IPS DF 4.7 (cell line): ENCODE measurements at regions not wholly inside any gene's neighbourhood (a gene's known extent, or its start where the extent isn't known, plus 50 kb on each side); places are given as distances from the start of the nearest gene placed in this dataset.

ENCODE experiments used
- DNase-seq: peaks from one replicate; pipeline ENCODE4 v3.0.0-alpha.2; 2013; ENCODE audit warnings: low spot score; ENCODE audit errors: extremely low read depth

DNA sequence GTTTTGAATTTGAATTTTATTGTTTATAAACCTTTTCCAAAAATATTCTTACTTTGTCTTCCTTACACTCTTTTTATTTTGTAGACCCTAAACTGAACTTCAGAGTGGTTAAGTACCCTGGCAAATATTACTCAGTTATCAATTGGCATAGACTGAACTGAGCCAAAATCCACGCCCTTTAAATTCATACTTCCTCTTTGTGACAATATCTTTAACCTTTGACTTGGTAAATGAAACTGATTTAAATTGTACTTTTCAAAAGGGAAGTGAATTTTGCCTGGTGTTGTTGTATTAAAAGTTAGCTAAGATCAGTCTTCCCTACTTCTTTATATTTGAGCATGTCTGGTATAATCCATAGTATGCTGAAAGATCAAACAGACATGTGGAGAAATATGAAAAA is 184.3 kb upstream of the USP15 start:
- no peak for DNase-seq

DNA sequence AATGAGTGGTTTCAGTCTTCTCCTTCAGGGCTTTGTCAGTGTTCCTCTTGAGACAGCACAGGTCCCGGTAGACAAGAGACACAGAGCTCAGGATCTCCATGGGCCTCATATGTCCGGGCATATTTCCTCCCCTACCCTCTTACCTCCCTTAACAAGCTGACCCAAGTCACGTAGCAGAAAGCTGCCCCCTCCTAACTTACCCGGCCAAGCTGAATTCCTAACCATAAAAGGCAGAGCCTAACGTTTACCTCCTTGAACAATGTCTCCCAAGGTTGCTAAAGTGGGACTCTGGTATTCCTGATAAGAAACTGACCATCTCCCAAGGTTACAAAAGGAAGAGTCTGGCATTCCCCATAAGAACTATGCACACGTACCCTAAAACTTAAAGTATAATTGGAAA is 182.2 kb upstream of the USP15 start:
- no peak for DNase-seq

DNA sequence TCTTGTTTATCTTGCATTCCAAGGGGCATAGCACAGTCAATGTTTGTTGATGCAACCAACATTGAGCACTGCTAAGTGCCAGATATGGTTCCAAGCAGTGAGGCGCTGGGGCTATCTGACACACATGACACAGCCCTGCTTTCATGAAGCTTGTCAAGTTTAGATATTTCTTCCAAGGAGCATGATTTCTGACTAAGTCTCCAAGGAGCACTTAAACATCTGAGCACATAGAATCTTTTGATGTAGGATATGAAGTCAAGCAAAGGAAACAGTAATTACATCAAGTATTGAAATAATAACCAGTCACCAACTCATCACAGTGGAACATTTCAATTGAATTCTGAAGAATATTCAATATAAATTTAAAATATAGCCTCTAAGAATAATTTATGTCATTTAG is 177.8 kb upstream of the USP15 start:
- no peak for DNase-seq

- DNase-seq = no peak
Observed at GRCh38 chr12:62098132-62098531, 162.1 kb upstream of the USP15 start.

- no peak for DNase-seq
Observed at GRCh38 chr12:62103748-62104147, 156.5 kb upstream of the USP15 start.

DNA sequence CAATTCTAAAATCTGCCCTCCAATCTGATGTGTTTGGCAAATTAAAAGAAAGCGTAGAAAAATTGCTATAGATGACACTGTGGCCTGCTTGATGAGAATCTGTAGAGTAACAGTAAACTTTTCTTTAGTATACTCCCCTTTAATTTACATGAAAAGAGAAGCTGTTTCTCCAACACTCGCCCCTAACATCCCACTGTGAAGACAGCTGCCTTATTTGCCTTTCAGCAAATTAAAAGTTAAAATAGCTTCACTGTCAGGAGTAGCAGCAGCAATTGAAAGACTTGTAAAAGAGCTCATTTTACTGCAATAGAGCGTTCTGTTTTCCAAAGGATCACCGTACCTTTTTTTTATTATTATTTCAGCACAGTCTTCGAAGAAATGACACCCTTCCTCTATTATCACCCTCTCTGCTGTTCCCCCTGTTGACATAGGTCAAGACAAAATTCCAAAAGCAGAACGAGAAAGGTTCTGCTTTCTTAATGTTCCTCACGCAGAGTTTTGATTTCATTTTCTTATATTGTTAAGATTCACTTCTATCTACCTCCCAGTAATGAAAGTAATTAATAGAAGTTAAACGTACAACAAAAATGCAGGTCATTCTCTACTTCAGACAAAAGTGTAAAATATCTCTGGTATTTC is 153.5 kb upstream of the USP15 start:
- no peak for DNase-seq

DNA sequence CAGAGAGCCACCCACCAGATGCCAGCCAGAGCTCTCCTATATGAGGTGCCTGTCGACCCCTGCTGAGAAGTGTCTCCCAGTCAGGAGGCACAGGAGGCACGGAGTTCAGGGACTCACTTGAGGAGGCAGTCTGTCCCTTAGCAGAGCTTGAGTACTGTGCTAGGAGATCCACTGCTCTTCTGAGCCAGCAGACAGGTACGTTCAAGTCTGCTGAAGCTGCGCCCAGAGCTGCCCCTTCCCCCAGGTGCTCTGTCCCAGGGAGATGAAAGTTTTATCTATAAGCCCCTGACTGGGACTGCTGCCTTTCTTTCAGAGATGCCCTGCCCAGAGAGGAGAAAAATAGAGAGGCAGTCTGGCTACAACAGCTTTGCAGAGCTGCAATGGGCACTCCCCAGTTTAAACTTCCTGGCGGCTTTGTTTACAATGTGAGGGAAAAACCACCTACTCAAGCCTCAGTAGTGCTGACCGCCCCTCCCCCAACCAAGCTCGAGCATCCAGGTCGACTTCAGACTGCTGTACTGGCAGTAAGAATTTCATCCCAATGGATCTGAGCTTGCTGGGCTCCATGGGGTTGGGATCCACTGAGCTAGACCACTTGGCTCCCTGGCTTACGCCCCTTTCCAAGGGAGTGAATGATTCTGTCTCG is 146.7 kb upstream of the USP15 start:
- no peak for DNase-seq

GRCh38 chr12:62116986-62117385 is 143.2 kb upstream of the USP15 start:
- no peak for DNase-seq

DNA sequence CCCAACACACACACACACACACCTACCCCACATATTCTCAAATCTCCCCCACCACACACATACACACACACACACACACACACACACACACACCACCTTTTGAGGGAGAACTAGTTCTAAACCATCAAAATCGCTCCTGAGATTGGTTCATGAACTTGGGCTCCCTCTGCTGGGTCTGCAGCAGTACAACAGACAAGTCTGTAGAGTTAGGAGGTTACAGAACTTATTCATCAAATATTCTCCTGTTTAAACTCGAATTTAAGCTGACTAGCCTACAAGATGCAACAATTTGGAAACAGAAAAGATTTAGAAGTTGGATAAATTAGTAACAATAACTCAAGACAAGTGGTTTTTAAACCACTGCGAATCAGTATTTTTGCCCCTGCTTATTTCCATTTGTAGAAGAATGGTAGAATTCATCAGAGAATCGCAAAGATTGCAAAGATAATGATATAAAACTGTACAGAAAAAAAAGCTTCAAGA is 136.4 kb upstream of the USP15 start:
- DNase-seq = no peak

- no peak for DNase-seq
Observed at GRCh38 chr12:62127516-62127915, 132.7 kb upstream of the USP15 start.

GRCh38 chr12:62128175-62128975 is 131.8 kb upstream of the USP15 start:
- no peak for DNase-seq

DNA sequence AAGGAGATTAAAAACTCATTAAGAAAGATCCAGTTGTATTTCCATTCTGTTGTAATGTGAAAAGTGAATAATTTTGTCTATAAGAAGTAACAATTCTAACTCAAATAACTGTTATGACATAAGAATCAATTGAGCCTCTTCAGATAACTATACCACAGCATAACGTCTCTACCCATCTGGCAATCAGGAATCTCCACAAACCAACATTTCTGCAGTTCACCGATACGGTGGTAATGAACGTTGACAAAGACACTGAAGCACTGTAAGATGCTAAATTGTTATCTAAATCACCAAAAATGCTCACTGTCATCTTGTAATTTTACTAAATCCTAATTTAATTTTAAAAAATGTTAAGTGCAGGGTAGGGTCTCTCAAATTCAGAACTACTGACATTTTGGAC is 130.9 kb upstream of the USP15 start:
- no peak for DNase-seq

DNA sequence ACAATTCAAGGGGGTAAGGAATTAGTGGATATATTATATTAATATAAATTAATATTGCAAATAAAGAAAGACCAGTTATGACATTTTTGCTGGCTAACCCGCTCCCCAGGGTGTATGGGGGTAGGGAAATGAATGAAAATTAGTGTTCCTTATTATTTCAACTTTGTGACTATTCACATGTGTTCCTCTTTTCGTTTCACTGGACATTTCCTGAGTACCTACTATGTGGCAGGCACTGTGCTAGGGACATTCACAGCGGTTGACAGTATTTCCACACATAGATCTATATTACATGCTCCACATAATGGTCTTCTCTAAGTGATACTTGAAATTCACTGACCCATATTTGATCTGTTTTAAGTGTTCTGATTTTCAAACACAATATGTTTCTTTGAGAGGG is 129.8 kb upstream of the USP15 start:
- no peak for DNase-seq

- no peak for DNase-seq
Observed at GRCh38 chr12:62130834-62131552, 129.2 kb upstream of the USP15 start.

DNA sequence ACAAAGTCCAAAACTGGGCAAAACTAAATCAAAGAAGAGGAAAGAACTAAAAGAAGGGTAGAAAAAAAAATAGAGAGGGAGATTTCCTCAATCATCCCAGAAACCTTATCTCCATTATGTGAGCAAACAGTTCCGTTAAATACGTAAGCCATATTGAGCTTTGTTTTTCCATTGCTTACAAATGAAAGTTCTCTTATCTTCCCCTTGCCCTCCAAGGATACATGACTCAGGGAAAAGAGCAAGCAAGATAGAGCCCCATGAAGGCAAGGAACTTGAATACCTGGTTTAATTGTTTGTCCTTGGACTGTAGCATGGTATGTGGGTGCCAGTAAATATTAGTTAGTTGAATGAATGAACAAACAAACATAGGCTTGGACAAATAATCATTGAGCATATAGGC is 126.8 kb upstream of the USP15 start:
- DNase-seq = no peak

DNA sequence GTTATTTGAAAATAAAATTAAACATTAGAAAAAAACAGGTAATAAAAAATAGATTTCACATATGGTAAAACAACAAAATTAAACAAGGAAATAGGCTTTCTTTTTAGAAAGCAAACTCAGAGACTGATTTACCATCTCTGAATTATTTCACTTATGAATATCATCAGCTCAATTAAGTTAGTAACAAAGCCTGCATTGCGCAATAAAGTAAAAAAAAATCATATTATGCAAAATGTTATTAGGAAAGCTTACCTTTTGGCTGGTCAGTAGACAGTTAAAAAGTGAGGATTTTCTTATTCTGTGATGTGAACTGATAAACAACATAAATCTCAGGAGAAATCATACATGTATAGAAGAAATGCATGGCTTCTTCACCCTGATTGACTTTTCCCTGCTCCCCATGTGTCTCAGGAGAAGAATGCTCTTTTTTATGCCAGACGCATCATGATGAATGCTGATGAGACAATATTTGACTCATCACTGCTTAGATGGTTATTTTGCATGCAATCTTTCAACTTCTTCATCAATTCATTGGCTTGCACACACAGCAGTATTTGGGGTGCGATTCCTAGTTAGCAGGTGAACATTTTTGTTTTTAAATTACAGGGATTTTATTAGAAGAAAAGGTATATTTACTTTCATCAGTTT is 124.5 kb upstream of the USP15 start:
- DNase-seq = no peak

DNA sequence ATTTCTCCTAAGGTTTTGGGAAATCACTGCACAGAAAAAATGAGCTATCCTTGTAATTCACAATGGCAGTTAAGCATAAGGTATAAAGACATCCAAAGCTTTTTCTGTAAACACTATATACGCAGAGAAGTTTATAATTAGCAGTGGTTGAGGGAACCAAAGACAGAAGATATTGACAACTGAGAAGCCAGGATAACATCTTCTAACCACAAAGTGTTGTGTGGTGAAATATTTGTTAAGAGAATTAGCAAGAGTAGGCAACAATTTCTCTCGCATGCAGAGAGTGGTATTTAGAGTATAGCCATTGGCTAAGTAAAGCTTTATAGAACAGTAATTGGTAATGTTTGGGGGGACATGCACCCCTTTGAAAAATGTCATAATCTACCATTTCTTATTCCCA is 123.7 kb upstream of the USP15 start:
- no peak for DNase-seq

- DNase-seq = no peak
Observed at GRCh38 chr12:62138527-62138926, 121.7 kb upstream of the USP15 start.

DNA sequence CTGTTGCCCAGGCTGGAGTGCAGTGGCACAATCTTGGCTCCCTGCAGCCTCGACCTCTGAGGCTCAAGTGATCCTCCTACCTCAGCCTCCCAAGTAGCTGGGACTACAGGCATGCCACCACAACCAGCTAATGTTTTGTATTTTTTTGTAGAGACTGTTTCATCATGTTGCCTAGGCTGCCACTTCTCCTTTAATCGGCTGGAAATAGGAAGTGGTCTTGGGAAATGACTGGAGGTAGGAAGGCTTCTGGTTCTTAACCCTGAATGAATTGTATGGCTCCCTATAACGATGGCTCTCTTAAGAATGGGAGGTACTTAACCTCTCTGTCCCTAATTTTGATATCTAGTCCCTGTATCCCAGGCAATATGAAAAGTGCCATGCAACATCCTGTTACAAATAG is 113.9 kb upstream of the USP15 start:
- DNase-seq = no peak

DNA sequence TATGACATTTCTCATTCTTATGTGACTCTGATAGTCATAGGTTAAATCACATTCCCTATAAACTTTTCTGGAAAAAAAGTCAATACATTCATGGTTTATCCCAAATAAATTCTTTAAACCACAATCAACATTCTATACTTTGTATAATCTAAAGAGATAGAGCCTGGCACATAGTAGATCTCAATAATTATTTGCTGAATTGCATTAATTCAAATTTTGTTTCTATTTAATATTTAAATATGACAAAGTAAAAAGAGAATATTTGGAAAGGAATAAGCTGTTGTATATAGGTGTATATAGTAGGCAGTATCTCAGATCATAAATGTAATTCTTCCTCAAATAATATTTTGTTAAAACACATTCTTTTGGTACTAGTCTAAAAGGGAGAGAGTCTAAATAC is 102.2 kb upstream of the USP15 start:
- DNase-seq = no peak
